Endothelial cell of umbilical vein (primary cell): ENCODE measurements at regions not wholly inside any gene's neighbourhood (a gene's known extent, or its start where the extent isn't known, plus 50 kb on each side); places are given as distances from the start of the nearest gene placed in this dataset.

Experiments used
- BruUV-seq: library from RNA; stranded (reverse); fragments of 400-500 nt; replicated peaks from 2 replicates; lab custom pipeline; 2021; lab: Mats Ljungman, UMichigan
- CTCF ChIA-PET: fragments of 300-600, 350-600 bp; sonication (Branson Sonifier 250); formaldehyde crosslinking; loops from one replicate; lab custom pipeline; 2021; ENCODE audit warnings: antibody characterized with exemption, inconsistent platforms; lab: Charles Lee
- POLR2A ChIA-PET: fragments of 300-600, 350-600 bp; sonication (Branson Sonifier 250); formaldehyde crosslinking; loops from one replicate; lab custom pipeline; 2021; ENCODE audit warnings: antibody characterized with exemption, inconsistent platforms; lab: Charles Lee
- DNase-seq: peaks from one replicate; pipeline ENCODE4 v3.0.0-alpha.2; 2011; ENCODE audit warnings: low read depth, low spot score
- FAIRE-seq: peaks from 2 replicates; lab custom pipeline; 2011; peaks lifted over from hg19 to GRCh38; lab: Jason Lieb, UNC
- H2AFZ ChIP-seq: 2 replicates; pipeline ENCODE4 v1.6.0; 2012; ENCODE audit warnings: low read depth, low read length, control low read depth, inconsistent platforms
- H3K27ac ChIP-seq: 2 replicates; pipeline ENCODE4 v1.5.1; 2011; ENCODE audit warnings: low read depth, mild to moderate bottlenecking, control low read depth, low read length, moderate library complexity; ENCODE audit not compliant: insufficient read depth
- H3K27me3 ChIP-seq, 2 experiments: 2 replicates each; pipeline versions ENCODE4 v1.6.0 to v1.6.1; 2011; ENCODE audit warnings: low read length in 2 of 2, mixed read lengths in 1 of 2; ENCODE audit not compliant: control insufficient read depth in 2 of 2, insufficient read depth in 2 of 2
- H3K36me3 ChIP-seq, 2 experiments: 2 replicates in 1 of 2; 3 replicates in 1 of 2; pipeline ENCODE4 v1.5.1; 2011; ENCODE audit warnings: low read length in 2 of 2, mild to moderate bottlenecking in 1 of 2, moderate library complexity in 1 of 2; ENCODE audit not compliant: control insufficient read depth in 2 of 2, insufficient read depth in 2 of 2; ENCODE audit errors: extremely low read depth in 1 of 2
- H3K4me1 ChIP-seq: 3 replicates; pipeline ENCODE4 v1.5.1; 2011; ENCODE audit warnings: mild to moderate bottlenecking, low read length; ENCODE audit not compliant: control insufficient read depth, insufficient read depth; ENCODE audit errors: extremely low read depth
- H3K4me2 ChIP-seq: 2 replicates; pipeline ENCODE4 v1.6.1; 2011; ENCODE audit warnings: low read length, control low read depth, mixed read lengths; ENCODE audit not compliant: insufficient read depth
- H3K4me3 ChIP-seq, 3 experiments: fragments of 200-600 bp in 1 of 3; sonication (generic), shearing (Covaris generic) in 1 of 3; replicated peaks in 1 of 3; 2 replicates each; pipeline ENCODE4 v1.5.1; 2011 to 2016; ENCODE audit warnings: control low read depth in 3 of 3, low read length in 3 of 3, mild to moderate bottlenecking in 2 of 3, inconsistent platforms in 1 of 3, low read depth in 1 of 3, moderate library complexity in 1 of 3; ENCODE audit not compliant: insufficient read depth in 1 of 3
- H3K79me2 ChIP-seq: 2 replicates; pipeline ENCODE4 v1.6.0; 2012; ENCODE audit warnings: low read length, inconsistent platforms; ENCODE audit not compliant: control insufficient read depth, insufficient read depth
- H3K9ac ChIP-seq: replicated peaks from 2 replicates; pipeline ENCODE3; 2011; ENCODE audit warnings: low read length, control low read depth; ENCODE audit not compliant: insufficient read depth; ENCODE audit errors: extremely low read depth
- H3K9me1 ChIP-seq: replicated peaks from 3 replicates; pipeline ENCODE4 v1.6.0; 2011; ENCODE audit warnings: mild to moderate bottlenecking, low read length; ENCODE audit not compliant: control insufficient read depth, insufficient read depth; ENCODE audit errors: extremely low read depth
- H3K9me3 ChIP-seq: replicated peaks from 2 replicates; pipeline ENCODE4 v1.5.1; 2012; ENCODE audit warnings: low read length, inconsistent platforms; ENCODE audit not compliant: control insufficient read depth, insufficient read depth
- H4K20me1 ChIP-seq: replicated peaks from 2 replicates; pipeline ENCODE3; 2011; ENCODE audit warnings: mild to moderate bottlenecking, low read length; ENCODE audit not compliant: control insufficient read depth, insufficient read depth; ENCODE audit errors: extremely low read depth
- CTCF ChIP-seq, 2 donors: IDR thresholded peaks; 1 replicate in 1 of 2; 2 replicates in 1 of 2; pipeline ENCODE4 v1.5.1; 2011; ENCODE audit warnings: low read length in 2 of 2, mild to moderate bottlenecking in 2 of 2, moderate library complexity in 2 of 2, control low read depth in 1 of 2, inconsistent platforms in 1 of 2, low read depth in 1 of 2; ENCODE audit not compliant: insufficient read depth in 1 of 2; ENCODE audit errors: extremely low read depth in 1 of 2
- EZH2 ChIP-seq: IDR thresholded peaks from 2 replicates; pipeline ENCODE4 v1.6.1; 2012; ENCODE audit warnings: borderline replicate concordance, low read depth, mild to moderate bottlenecking, moderate library complexity, low read length, inconsistent platforms; ENCODE audit not compliant: severe bottlenecking
- FOS ChIP-seq: IDR thresholded peaks from 2 replicates; pipeline ENCODE4 v1.6.1; 2011; ENCODE audit warnings: mild to moderate bottlenecking, low read length, moderate library complexity, borderline replicate concordance; ENCODE audit not compliant: insufficient read depth
- GATA2 ChIP-seq: IDR thresholded peaks from 2 replicates; pipeline ENCODE4 v1.7.0; 2011; ENCODE audit warnings: low read depth, mild to moderate bottlenecking, moderate library complexity, mixed read lengths, low read length; ENCODE audit not compliant: insufficient read length, insufficient read depth
- JUN ChIP-seq: IDR thresholded peaks from 2 replicates; pipeline ENCODE4 v1.6.1; 2011; ENCODE audit warnings: borderline replicate concordance, low read depth; ENCODE audit not compliant: insufficient read length, insufficient read depth
- MAX ChIP-seq: IDR thresholded peaks from 2 replicates; pipeline ENCODE4 v1.6.1; 2011; ENCODE audit not compliant: insufficient read depth, insufficient read length
- MYC ChIP-seq: IDR thresholded peaks from one replicate; pipeline ENCODE4 v1.6.1; 2011; ENCODE audit warnings: mild to moderate bottlenecking, low read depth, low read length
- POLR2A ChIP-seq: IDR thresholded peaks from 2 replicates; pipeline ENCODE4 v1.6.1; 2012; ENCODE audit warnings: low read depth, mild to moderate bottlenecking, control low read depth, low read length
- POLR2AphosphoS5 ChIP-seq: IDR thresholded peaks from 2 replicates; pipeline ENCODE4 v1.6.1; 2012; ENCODE audit warnings: low read depth, mild to moderate bottlenecking, control low read depth, low read length, moderate library complexity; ENCODE audit not compliant: insufficient read depth
- dilution Hi-C: fragments of 300-500 bp; cut with MboI; formaldehyde crosslinking; loops from one replicate; pipeline ENCODE4 v1.15.0; 2019; ENCODE audit warnings: low sequenced_read_pairs; ENCODE audit not compliant: extremely low pct_ligation_motif_present
- intact Hi-C: fragments of 100-400 bp; cut with micrococcal nuclease; formaldehyde crosslinking; loops from one replicate; pipeline ENCODE4 v1.10.0; 2022

- DNase-seq (no peak), FAIRE-seq (no peak)
- Histone ChIP-seq H3K79me2 (no peaks in the 10 kb centered on the region), H3K4me3 (no peak overlapping the region), H3K4me1 (no peaks in the 10 kb centered on the region), H3K36me3 (no peaks in the 10 kb centered on the region), H3K9me1 (no peaks in the 10 kb centered on the region), H4K20me1 (no peaks in the 10 kb centered on the region), H3K27ac (no peak overlapping the region), H2AFZ (no peak overlapping the region), H3K9me3 (no peaks in the 10 kb centered on the region), H3K27me3 (no peaks in the 10 kb centered on the region), H3K9ac (no peak overlapping the region), H3K4me2 (no peak overlapping the region)
- BruUV-seq, result no TSS peak
- CTCF ChIA-PET, result no interaction called here
- TF ChIP-seq MAX (no peak), JUN (no peak), MYC (no peak), POLR2AphosphoS5 (no peak), FOS (no peak), GATA2 (no peak), CTCF (IDR thresholded peaks at IDR 0.05; ENCODE audit: extremely low read depth in 1 of 2, insufficient read depth in 1 of 2, low read depth in 1 of 2, low read length in 2 of 2) (no peak), POLR2A (no peak), EZH2 (no peak)
- POLR2A ChIA-PET, result no interaction called here
- dilution Hi-C loops (no loop called here), intact Hi-C loops (no loop called here)
These were observed 366.6 kb downstream of the METTL4 start for GRCh38 chr18:2204736-2205135.
